ENCODE measurements at regions not wholly inside any gene's neighbourhood (a gene's known extent, or its start where the extent isn't known, plus 50 kb on each side); places are given as distances from the start of the nearest gene placed in this dataset.

DNA sequence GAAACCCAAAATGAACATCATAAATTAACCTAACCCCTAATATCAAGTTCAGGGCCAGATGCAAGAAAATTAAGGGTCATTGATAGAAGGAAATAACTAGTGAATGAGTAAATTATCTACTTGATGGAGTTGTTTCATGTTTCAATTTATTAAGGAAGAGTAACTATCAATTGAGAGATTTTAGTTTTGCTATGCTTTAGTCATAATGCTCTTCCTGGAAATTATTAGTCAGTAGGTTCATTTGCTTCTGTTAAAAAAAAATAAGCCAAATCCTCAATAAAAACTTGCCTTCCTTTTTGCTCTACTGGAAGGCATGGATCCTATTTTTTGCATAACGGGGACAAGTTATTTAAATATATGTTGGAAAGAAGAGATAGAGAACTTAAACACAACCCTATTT, 59.0 kb upstream of the HIF1A start:
- no peak for TF ChIP-seq ZFX (IDR thresholded peaks at IDR 0.05)
- TF ChIP-seq, protein P1, sequence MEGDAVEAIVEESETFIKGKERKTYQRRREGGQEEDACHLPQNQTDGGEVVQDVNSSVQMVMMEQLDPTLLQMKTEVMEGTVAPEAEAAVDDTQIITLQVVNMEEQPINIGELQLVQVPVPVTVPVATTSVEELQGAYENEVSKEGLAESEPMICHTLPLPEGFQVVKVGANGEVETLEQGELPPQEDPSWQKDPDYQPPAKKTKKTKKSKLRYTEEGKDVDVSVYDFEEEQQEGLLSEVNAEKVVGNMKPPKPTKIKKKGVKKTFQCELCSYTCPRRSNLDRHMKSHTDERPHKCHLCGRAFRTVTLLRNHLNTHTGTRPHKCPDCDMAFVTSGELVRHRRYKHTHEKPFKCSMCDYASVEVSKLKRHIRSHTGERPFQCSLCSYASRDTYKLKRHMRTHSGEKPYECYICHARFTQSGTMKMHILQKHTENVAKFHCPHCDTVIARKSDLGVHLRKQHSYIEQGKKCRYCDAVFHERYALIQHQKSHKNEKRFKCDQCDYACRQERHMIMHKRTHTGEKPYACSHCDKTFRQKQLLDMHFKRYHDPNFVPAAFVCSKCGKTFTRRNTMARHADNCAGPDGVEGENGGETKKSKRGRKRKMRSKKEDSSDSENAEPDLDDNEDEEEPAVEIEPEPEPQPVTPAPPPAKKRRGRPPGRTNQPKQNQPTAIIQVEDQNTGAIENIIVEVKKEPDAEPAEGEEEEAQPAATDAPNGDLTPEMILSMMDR (IDR thresholded peaks at IDR 0.05 in 2 of 3, conservative IDR thresholded peaks at IDR 0.05 in 1 of 3; ENCODE audit: borderline replicate concordance in 1 of 3, insufficient read depth in 1 of 3, low read depth in 2 of 3, low read length in 2 of 3): no peak
- TF ChIP-seq SP1 (IDR thresholded peaks at IDR 0.05; ENCODE audit: low read depth): no peak
- TF ChIP-seq RAD21 (IDR thresholded peaks at IDR 0.05; ENCODE audit: low read depth): no peak
- TF ChIP-seq EZH2phosphoT487 (IDR thresholded peaks at IDR 0.05; ENCODE audit: borderline replicate concordance): no peak
- TF ChIP-seq POLR2A (IDR thresholded peaks at IDR 0.05; ENCODE audit: borderline replicate concordance, extremely low read depth, insufficient read depth, insufficient read length): no peak
- TF ChIP-seq POLR2AphosphoS5 (IDR thresholded peaks at IDR 0.05; ENCODE audit: low read depth, low read length): no peak
- TF ChIP-seq, protein P2, sequence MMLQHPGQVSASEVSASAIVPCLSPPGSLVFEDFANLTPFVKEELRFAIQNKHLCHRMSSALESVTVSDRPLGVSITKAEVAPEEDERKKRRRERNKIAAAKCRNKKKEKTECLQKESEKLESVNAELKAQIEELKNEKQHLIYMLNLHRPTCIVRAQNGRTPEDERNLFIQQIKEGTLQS (IDR thresholded peaks at IDR 0.05): no peak
- no peak for TF ChIP-seq JUND (IDR thresholded peaks at IDR 0.05)
- TF ChIP-seq SIN3A (IDR thresholded peaks at IDR 0.05; ENCODE audit: low read depth): no peak
